ENCODE measurements at regions not wholly inside any gene's neighbourhood (a gene's known extent, or its start where the extent isn't known, plus 50 kb on each side); places are given as distances from the start of the nearest gene placed in this dataset.

GRCh38 chr7:441684-442421, 77.8 kb downstream of the PDGFA start:
- DNase-seq = no peak

GRCh38 chr7:442457-442856, 77.2 kb downstream of the PDGFA start:
- DNase-seq = no peak

GRCh38 chr7:443279-443833, 76.3 kb downstream of the PDGFA start:
- no peak for DNase-seq

- DNase-seq = no peak
Observed at GRCh38 chr7:444606-445005, 75.0 kb downstream of the PDGFA start.

- DNase-seq = no peak
Observed at GRCh38 chr7:445020-445419, 74.6 kb downstream of the PDGFA start.

GRCh38 chr7:445563-446288, 73.9 kb downstream of the PDGFA start:
- DNase-seq = no peak

- no peak for DNase-seq
Observed at GRCh38 chr7:446289-446935, 73.2 kb downstream of the PDGFA start.
